Testis (tissue), 2 donors: ENCODE measurements at regions not wholly inside any gene's neighbourhood (a gene's known extent, or its start where the extent isn't known, plus 50 kb on each side); places are given as distances from the start of the nearest gene placed in this dataset.
"Not testable (repeated sequence)": the region's sequence is repeated elsewhere in the genome, so short reads cannot be mapped to it uniquely, and the experiment has no call there.

Experiments used
- CTCF ChIP-seq, 3 experiments: fragments of 450-650 bp in 2 of 3; fragments of 200-600 bp in 1 of 3; sonication (generic) in 1 of 3; IDR thresholded peaks; one replicate each; pipeline ENCODE4 v1.5.1; 2016 to 2019; ENCODE audit warnings: antibody characterized with exemption in 3 of 3, mild to moderate bottlenecking in 2 of 3, moderate library complexity in 1 of 3
- POLR2A ChIP-seq: fragments of 450-650 bp; IDR thresholded peaks from one replicate; pipeline ENCODE4 v1.6.1; 2017; ENCODE audit warnings: antibody characterized with exemption, mild to moderate bottlenecking, moderate library complexity

- not testable (repeated sequence) for TF ChIP-seq CTCF (IDR thresholded peaks at IDR 0.05); POLR2A
Measured at GRCh38 chr13:84697591-84697990, 815.3 kb upstream of the SLITRK1 start.
